ENCODE measurements at regions not wholly inside any gene's neighbourhood (a gene's known extent, or its start where the extent isn't known, plus 50 kb on each side); places are given as distances from the start of the nearest gene placed in this dataset.

DNA sequence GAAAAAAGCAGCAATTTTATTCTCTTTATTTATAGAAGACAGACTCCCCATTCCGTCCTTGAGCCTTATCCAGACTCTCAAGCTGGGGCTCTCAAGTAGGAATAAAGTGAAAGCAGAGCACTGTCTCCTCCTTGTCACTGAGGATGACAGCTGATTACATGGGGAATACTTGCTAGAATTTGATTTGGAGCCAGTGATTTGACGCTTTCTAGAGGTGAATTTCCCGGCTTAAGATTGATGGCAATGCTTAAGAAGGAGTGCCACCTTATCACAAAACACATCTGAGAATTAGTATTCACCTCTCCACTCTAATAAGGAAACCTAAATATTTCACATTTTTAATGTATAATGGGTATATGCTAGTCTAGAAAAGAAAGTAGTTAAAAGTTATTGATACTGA is 135.4 kb upstream of the SLC39A10 start:
- Histone ChIP-seq H3K9me3 (ENCODE audit: control insufficient read depth, low read length) (no peaks in the 10 kb centered on the region), H3K27me3 (ENCODE audit: control insufficient read depth in 1 of 2, insufficient read depth in 2 of 2, low read length in 1 of 2) (peaks cover 0 to 1% of the 10 kb centered on the region in 2 donors), H3K36me3 (ENCODE audit: control insufficient read depth in 1 of 2, insufficient read depth in 2 of 2, low read length in 1 of 2) (no peaks in the 10 kb centered on the region), H3K4me3 (ENCODE audit: low read length in 2 of 2) (no peak overlapping the region), H3K27ac (ENCODE audit: low read depth in 1 of 2, low read length in 2 of 2) (no peak overlapping the region), H3K4me1 (ENCODE audit: control insufficient read depth in 1 of 2, insufficient read depth in 2 of 2, low read length in 2 of 2) (no peaks in the 10 kb centered on the region)
- DNase-seq (no peak), ATAC-seq (ENCODE audit: low FRiP score) (no peak)
- WGBS, 2 donors = 61 to 67% methylated on average over 3 of the region's 3 CpGs
- intact Hi-C loops (cut with DNase I) = no loop called here

DNA sequence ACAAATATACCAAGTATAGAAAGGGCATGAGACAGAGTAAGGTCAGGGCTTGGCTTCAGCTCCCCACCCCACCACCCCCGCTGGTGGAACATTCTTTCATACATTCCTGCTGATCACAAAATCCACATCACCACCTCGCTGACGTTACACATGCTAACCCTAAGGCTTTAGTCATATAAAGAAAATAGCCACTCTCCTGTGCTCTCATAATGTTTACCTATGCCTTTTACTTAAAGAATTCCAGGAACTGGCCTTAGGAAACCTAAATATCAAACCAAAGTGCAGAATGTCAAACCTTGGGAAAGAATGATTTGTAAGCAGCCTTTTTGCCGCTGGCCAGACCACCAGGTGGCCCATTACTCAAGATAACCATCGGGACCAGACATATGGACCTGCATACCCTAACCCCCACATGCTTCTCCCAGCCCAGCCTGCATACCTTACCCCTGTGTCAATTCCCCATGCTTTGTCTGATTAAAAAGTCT is 136.3 kb upstream of the SLC39A10 start:
- Histone ChIP-seq H3K9me3 (ENCODE audit: control insufficient read depth, low read length) (no peaks in the 10 kb centered on the region), H3K27me3 (ENCODE audit: control insufficient read depth in 1 of 2, insufficient read depth in 2 of 2, low read length in 1 of 2) (peaks cover 0 to 1% of the 10 kb centered on the region in 2 donors), H3K4me3 (ENCODE audit: low read length in 2 of 2) (no peak overlapping the region), H3K4me1 (ENCODE audit: control insufficient read depth in 1 of 2, insufficient read depth in 2 of 2, low read length in 2 of 2) (no peaks in the 10 kb centered on the region), H3K36me3 (ENCODE audit: control insufficient read depth in 1 of 2, insufficient read depth in 2 of 2, low read length in 1 of 2) (no peaks in the 10 kb centered on the region), H3K27ac (ENCODE audit: low read depth in 1 of 2, low read length in 2 of 2) (no peak overlapping the region)
- WGBS, 2 donors = 8 to 19% methylated on average over 5 of the region's 5 CpGs
- intact Hi-C loops (cut with DNase I) = no loop called here
- no peak for ATAC-seq (ENCODE audit: low FRiP score)
- no peak for DNase-seq

DNA sequence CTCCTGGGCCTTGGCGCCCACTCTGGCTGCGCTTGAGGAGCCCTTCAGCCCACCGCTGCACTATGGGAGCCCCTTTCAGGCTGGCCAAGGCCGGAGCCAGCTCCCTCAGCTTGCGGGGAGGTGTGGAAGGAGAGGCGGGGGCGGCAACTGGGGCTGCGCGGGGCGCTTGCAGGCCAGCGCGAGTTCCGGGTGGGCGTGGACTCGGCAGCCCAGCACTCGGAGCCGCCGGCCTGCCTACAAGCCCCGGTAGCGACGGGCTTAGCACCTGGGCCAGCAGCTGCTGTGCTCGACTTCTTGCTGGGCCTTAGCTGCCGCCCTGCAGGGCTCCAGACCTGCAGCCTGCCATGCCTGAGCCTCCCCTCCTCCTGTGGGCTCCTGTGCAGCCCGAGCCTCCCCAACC is 141.5 kb upstream of the SLC39A10 start:
- 95 to 98% methylated on average over 22 to 24 of the region's 24 CpGs for WGBS, 2 donors
- H3K36me3 ChIP-seq (ENCODE audit: control insufficient read depth in 1 of 2, insufficient read depth in 2 of 2, low read length in 1 of 2) = no peaks in the 10 kb centered on the region
- H3K4me1 ChIP-seq (ENCODE audit: control insufficient read depth in 1 of 2, insufficient read depth in 2 of 2, low read length in 2 of 2) = no peaks in the 10 kb centered on the region
- peaks cover 0 to 1% of the 10 kb centered on the region in 2 donors for H3K27me3 ChIP-seq (ENCODE audit: control insufficient read depth in 1 of 2, insufficient read depth in 2 of 2, low read length in 1 of 2)
- no peak overlapping the region for H3K27ac ChIP-seq (ENCODE audit: low read depth in 1 of 2, low read length in 2 of 2)
- intact Hi-C loops (cut with DNase I) = no loop called here
- DNase-seq = no peak
- H3K4me3 ChIP-seq (ENCODE audit: low read length in 2 of 2) = no peak overlapping the region
- H3K9me3 ChIP-seq (ENCODE audit: control insufficient read depth, low read length) = no peaks in the 10 kb centered on the region
- ATAC-seq (ENCODE audit: low FRiP score) = no peak

GRCh38 chr2:195514365-195514764 is 142.7 kb upstream of the SLC39A10 start:
- intact Hi-C loops (cut with DNase I) = no loop called here
- Histone ChIP-seq H3K4me3 (ENCODE audit: low read length in 2 of 2) (no peak overlapping the region), H3K36me3 (ENCODE audit: control insufficient read depth in 1 of 2, insufficient read depth in 2 of 2, low read length in 1 of 2) (no peaks in the 10 kb centered on the region), H3K4me1 (ENCODE audit: control insufficient read depth in 1 of 2, insufficient read depth in 2 of 2, low read length in 2 of 2) (no peaks in the 10 kb centered on the region), H3K27ac (ENCODE audit: low read depth in 1 of 2, low read length in 2 of 2) (no peak overlapping the region), H3K9me3 (ENCODE audit: control insufficient read depth, low read length) (no peaks in the 10 kb centered on the region), H3K27me3 (ENCODE audit: control insufficient read depth in 1 of 2, insufficient read depth in 2 of 2, low read length in 1 of 2) (peaks cover 0 to 1% of the 10 kb centered on the region in 2 donors)
- DNase-seq (no peak), ATAC-seq (ENCODE audit: low FRiP score) (no peak)
- 66 to 80% methylated on average over 2 of the region's 2 CpGs for WGBS, 2 donors

- Histone ChIP-seq H3K9me3 (ENCODE audit: control insufficient read depth, low read length) (no peaks in the 10 kb centered on the region), H3K36me3 (ENCODE audit: control insufficient read depth in 1 of 2, insufficient read depth in 2 of 2, low read length in 1 of 2) (no peaks in the 10 kb centered on the region), H3K27me3 (ENCODE audit: control insufficient read depth in 1 of 2, insufficient read depth in 2 of 2, low read length in 1 of 2) (no peaks in the 10 kb centered on the region), H3K27ac (ENCODE audit: low read depth in 1 of 2, low read length in 2 of 2) (no peak overlapping the region), H3K4me1 (ENCODE audit: control insufficient read depth in 1 of 2, insufficient read depth in 2 of 2, low read length in 2 of 2) (no peaks in the 10 kb centered on the region), H3K4me3 (ENCODE audit: low read length in 2 of 2) (no peak overlapping the region)
- DNase-seq (no peak), ATAC-seq (ENCODE audit: low FRiP score) (no peak)
- intact Hi-C loops (cut with DNase I) = no loop called here
- WGBS, 2 donors = 66 to 71% methylated on average over 9 of the region's 9 CpGs
Measured at GRCh38 chr2:195513119-195513518, 143.9 kb upstream of the SLC39A10 start.

GRCh38 chr2:195509551-195509950 is 147.5 kb upstream of the SLC39A10 start:
- Histone ChIP-seq H3K36me3 (ENCODE audit: control insufficient read depth in 1 of 2, insufficient read depth in 2 of 2, low read length in 1 of 2) (no peaks in the 10 kb centered on the region), H3K4me3 (ENCODE audit: low read length in 2 of 2) (no peak overlapping the region), H3K27me3 (ENCODE audit: control insufficient read depth in 1 of 2, insufficient read depth in 2 of 2, low read length in 1 of 2) (no peaks in the 10 kb centered on the region), H3K9me3 (ENCODE audit: control insufficient read depth, low read length) (no peaks in the 10 kb centered on the region), H3K27ac (ENCODE audit: low read depth in 1 of 2, low read length in 2 of 2) (no peak overlapping the region), H3K4me1 (ENCODE audit: control insufficient read depth in 1 of 2, insufficient read depth in 2 of 2, low read length in 2 of 2) (no peaks in the 10 kb centered on the region)
- WGBS, 2 donors = 82 to 96% methylated on average over 1 of the region's 1 CpG
- no peak for DNase-seq
- intact Hi-C loops (cut with DNase I) = no loop called here
- ATAC-seq (ENCODE audit: low FRiP score) = no peak

DNA sequence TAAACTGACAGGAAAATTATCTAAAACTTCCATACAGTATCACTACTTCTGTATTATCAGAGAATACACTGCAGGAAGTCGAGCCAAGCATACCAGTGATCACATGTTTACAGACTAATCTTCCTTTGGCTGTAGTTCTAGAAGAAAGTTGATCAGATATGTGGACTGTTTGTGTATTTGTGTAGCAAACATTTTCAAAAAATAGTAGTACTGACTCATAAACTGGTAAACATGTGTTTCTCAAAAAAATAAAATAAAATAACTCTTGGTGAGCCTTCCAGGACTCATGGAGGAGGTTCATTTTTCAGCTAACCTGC is 148.9 kb upstream of the SLC39A10 start:
- WGBS, 2 donors = 90 to 95% methylated on average over 1 of the region's 1 CpG

DNA sequence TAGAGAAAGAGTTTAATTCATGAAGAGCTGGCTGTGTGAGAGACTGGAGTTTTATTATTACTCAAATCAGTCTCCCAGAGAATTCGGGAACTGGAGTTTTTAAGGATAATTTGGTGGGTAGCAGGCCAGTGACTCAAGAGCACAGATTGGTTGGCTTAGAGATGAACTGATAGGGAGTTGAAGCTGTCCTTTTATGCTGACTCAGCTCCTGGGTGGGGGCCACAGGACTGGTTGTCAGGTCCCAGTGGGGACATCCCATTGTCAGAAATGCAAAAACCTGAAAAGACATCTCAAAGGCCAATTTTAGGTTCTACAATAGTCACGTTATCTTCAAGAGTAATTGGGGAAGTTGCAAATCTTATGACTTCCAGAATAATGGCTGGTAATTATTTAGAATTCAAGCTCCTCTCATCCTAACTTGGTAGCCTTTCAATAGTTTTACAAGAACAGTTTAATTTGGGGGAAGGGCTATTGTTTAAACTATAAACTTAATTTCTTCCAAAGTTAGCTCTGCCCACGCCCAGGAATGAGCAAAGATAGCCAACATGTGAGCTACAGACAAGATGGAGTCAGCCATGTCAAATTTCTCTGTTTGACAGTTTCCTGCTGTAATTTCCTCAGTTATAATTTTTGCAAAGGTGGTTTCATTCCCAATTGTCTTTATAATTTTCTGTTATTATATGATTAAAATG is 149.4 kb upstream of the SLC39A10 start:
- no peak for ATAC-seq (ENCODE audit: low FRiP score)
- H3K9me3 ChIP-seq (ENCODE audit: control insufficient read depth, low read length) = no peaks in the 10 kb centered on the region
- 86 to 87% methylated on average over 3 of the region's 3 CpGs for WGBS, 2 donors
- intact Hi-C loops (cut with DNase I) = no loop called here
- no peaks in the 10 kb centered on the region for H3K36me3 ChIP-seq (ENCODE audit: control insufficient read depth in 1 of 2, insufficient read depth in 2 of 2, low read length in 1 of 2)
- H3K4me3 ChIP-seq (ENCODE audit: low read length in 2 of 2) = no peak overlapping the region
- H3K27me3 ChIP-seq (ENCODE audit: control insufficient read depth in 1 of 2, insufficient read depth in 2 of 2, low read length in 1 of 2) = no peaks in the 10 kb centered on the region
- H3K4me1 ChIP-seq (ENCODE audit: control insufficient read depth in 1 of 2, insufficient read depth in 2 of 2, low read length in 2 of 2) = no peaks in the 10 kb centered on the region
- DNase-seq = no peak
- no peak overlapping the region for H3K27ac ChIP-seq (ENCODE audit: low read depth in 1 of 2, low read length in 2 of 2)

More for the DNA sequence above, 148.9 kb upstream of the SLC39A10 start:
- intact Hi-C loops (cut with DNase I) = no loop called here
- Histone ChIP-seq H3K4me1 (ENCODE audit: control insufficient read depth in 1 of 2, insufficient read depth in 2 of 2, low read length in 2 of 2) (no peaks in the 10 kb centered on the region), H3K27me3 (ENCODE audit: control insufficient read depth in 1 of 2, insufficient read depth in 2 of 2, low read length in 1 of 2) (no peaks in the 10 kb centered on the region), H3K27ac (ENCODE audit: low read depth in 1 of 2, low read length in 2 of 2) (no peak overlapping the region), H3K36me3 (ENCODE audit: control insufficient read depth in 1 of 2, insufficient read depth in 2 of 2, low read length in 1 of 2) (no peaks in the 10 kb centered on the region), H3K9me3 (ENCODE audit: control insufficient read depth, low read length) (no peaks in the 10 kb centered on the region), H3K4me3 (ENCODE audit: low read length in 2 of 2) (no peak overlapping the region)
- DNase-seq = no peak
- no peak for ATAC-seq (ENCODE audit: low FRiP score)

- H3K27ac ChIP-seq (ENCODE audit: low read depth in 1 of 2, low read length in 2 of 2) = no peak overlapping the region
- 86 to 91% methylated on average over 2 of the region's 2 CpGs for WGBS, 2 donors
- DNase-seq = no peak
- no peaks in the 10 kb centered on the region for H3K4me1 ChIP-seq (ENCODE audit: control insufficient read depth in 1 of 2, insufficient read depth in 2 of 2, low read length in 2 of 2)
- intact Hi-C loops (cut with DNase I) = no loop called here
- ATAC-seq (ENCODE audit: low FRiP score) = no peak
- no peaks in the 10 kb centered on the region for H3K27me3 ChIP-seq (ENCODE audit: control insufficient read depth in 1 of 2, insufficient read depth in 2 of 2, low read length in 1 of 2)
- H3K36me3 ChIP-seq (ENCODE audit: control insufficient read depth in 1 of 2, insufficient read depth in 2 of 2, low read length in 1 of 2) = no peaks in the 10 kb centered on the region
- no peak overlapping the region for H3K4me3 ChIP-seq (ENCODE audit: low read length in 2 of 2)
- H3K9me3 ChIP-seq (ENCODE audit: control insufficient read depth, low read length) = no peaks in the 10 kb centered on the region
Measured at GRCh38 chr2:195505701-195506100, 151.3 kb upstream of the SLC39A10 start.

Data from aorta (tissue), 5 donors.